ENCODE measurements at regions not wholly inside any gene's neighbourhood (a gene's known extent, or its start where the extent isn't known, plus 50 kb on each side); places are given as distances from the start of the nearest gene placed in this dataset.

DNA sequence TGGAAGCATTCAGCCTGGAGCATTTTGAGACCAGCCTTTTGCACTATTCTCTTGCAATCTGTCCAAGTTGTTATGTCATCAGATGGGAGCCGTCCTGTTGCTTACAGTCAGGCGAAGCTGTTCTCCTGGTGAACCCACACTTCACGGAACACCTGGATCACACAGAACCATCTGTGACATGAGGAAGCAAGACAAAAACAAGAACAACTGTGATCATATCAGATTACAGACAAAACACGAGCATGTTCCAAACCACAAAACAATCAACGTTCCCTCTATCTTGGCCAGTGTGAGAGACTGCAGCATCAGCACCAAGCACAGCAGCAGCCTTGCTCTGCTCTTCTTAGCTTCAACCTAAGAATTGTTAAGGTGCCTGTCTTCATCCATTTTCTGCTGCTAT, 180.5 kb upstream of the SFSWAP start:
- TF ChIP-seq CTCF (conservative IDR thresholded peaks at IDR 0.05; ENCODE audit: low read depth, low read length) (no peak), EZH2 (IDR thresholded peaks at IDR 0.05; ENCODE audit: borderline replicate concordance, low read depth, low read length, poor library complexity, severe bottlenecking) (no peak)
